Embryonic facial prominence (tissue), 1 donor: ENCODE measurements at regions not wholly inside any gene's neighbourhood (a gene's known extent, or its start where the extent isn't known, plus 50 kb on each side); places are given as distances from the start of the nearest gene placed in this dataset.

Source experiments
- DNase-seq: peaks from one replicate; pipeline ENCODE4 v3.0.0-alpha.2; 2016; ENCODE audit errors: extremely low spot score

- no peak for DNase-seq
Observed at GRCh38 chr15:31456354-31457060, 129.9 kb downstream of the KLF13 start.

GRCh38 chr15:31457161-31457560 is 130.5 kb downstream of the KLF13 start:
- no peak for DNase-seq

- DNase-seq = no peak
Observed at GRCh38 chr15:31457631-31458526, 131.2 kb downstream of the KLF13 start.

- no peak for DNase-seq
Observed at GRCh38 chr15:31458596-31459399, 132.2 kb downstream of the KLF13 start.

GRCh38 chr15:31459400-31459748 is 132.7 kb downstream of the KLF13 start:
- no peak for DNase-seq

DNA sequence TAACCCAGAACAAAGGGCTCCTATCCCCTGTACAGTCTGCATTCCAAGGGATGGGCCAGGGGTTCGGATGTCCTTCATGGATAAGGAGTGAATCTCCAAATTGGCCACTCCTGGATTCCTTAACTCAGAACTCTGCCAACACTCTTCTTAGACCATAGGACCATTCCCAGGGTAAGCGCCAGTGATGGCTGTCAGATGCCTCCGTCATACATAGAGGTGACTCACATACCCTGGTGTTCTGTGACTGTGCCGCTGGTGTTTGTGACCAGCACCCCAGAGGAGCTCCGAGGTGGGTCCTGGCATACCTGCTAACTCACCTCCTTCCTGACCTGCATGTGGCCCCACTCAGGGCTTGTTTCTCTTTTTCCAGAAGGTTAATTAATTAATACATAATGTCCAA is 134.7 kb downstream of the KLF13 start:
- no peak for DNase-seq

- DNase-seq = no peak
Observed at GRCh38 chr15:31461911-31462480, 135.4 kb downstream of the KLF13 start.

GRCh38 chr15:31463521-31464102 is 137.0 kb downstream of the KLF13 start:
- no peak for DNase-seq

GRCh38 chr15:31464216-31465082 is 137.8 kb downstream of the KLF13 start:
- no peak for DNase-seq

DNA sequence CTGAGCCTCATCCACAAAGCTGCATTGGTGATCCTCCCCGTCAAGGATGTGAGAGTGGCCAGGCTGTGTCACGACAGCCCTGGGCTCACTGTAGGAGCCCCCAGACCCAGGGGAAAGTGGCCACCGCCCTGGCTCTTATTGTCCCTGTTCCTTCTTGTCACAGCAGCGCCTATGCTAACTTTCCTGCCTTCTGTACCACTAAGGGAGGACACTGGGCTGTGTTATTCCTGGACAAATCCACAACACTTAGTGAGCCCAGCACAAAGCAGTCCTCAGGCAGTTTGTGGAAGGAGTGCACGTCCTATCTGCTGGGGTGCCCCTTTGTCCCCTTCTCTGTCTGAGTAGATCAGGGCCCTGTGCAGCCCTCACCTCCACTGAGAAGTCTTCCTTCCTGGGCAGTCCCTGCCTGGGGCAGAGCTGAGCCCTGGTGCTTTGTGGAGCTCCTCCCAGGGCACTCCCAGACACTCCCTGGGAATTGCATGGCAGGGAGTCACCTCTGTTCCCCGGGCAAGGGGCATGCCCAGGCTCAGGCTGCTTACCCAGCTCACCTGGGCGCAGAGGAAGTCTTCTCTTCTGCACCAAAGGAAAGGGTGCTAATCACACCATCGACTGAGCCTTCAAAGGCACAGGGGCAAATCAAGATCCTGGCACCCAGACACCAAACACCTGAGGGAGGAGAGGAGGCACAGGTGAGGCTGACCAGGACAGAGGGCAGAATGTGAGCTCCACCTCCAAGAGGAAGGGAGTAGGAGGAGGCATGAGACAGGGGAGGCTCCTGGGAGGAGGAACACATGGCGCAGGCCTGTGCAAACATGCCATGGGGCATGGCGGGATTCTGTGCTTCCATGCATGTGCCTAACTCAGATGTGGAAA is 138.7 kb downstream of the KLF13 start:
- DNase-seq = no peak

- no peak for DNase-seq
Observed at GRCh38 chr15:31467361-31467760, 140.7 kb downstream of the KLF13 start.

GRCh38 chr15:31468911-31469785 is 142.5 kb downstream of the KLF13 start:
- DNase-seq = no peak

- no peak for DNase-seq
Observed at GRCh38 chr15:31469786-31470525, 143.3 kb downstream of the KLF13 start.

DNA sequence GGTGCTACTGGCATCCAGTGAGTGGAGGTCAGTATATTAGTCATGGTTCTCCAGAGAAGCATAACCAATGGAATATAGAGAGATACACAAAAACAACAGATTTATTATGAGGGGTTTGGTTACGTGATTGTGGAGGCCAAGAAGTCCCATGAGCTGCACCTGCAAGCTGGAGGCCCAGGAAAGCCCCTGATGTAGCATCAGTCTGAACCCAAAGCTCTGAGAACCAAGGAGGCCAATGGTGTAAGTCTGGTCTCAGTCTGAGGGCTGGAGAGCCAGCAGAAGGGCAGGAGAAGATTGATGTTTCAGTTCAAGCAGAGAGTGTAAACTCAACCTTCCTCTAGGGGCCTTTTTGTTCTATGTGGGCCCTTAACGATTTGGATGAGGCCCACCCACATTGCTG is 144.1 kb downstream of the KLF13 start:
- DNase-seq = no peak

DNA sequence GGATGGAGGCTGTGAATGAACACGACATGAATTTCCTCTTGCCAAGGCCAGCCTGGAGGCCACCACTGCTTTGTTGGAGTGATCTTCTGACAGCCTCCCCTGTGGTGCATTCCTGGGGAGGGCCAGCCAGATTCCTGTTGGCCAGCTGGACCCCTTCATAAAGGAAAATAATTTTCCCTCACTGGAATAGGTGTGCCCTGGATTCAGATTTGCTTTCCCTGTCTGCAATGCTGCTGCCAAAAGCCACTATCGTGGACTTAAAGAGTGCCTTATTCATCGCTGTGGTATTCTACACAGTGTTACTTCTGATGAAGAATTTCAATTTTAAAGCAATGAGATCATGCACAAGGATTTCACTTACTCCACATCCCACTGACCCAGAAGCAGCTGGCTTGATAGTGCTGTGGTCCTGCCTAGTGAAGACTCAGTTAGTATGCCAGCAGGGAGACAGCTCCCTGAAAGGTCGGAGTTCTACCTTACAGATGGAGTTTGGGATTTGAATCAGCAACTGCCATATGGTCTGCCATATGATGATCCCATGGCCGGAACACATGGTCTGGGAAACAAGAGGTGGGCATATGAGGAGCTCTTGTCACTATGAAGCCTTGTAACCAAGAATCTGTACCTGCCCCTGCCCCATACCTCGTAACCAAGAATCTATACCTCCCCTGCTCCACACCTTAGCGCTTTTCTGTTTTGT is 145.2 kb downstream of the KLF13 start:
- DNase-seq = no peak

- no peak for DNase-seq
Observed at GRCh38 chr15:31472636-31473384, 146.2 kb downstream of the KLF13 start.
